ENCODE measurements at regions not wholly inside any gene's neighbourhood (a gene's known extent, or its start where the extent isn't known, plus 50 kb on each side); places are given as distances from the start of the nearest gene placed in this dataset.
A peak's percentile ranks its signal among the peaks of the same experiment; 100 is the strongest.

DNA sequence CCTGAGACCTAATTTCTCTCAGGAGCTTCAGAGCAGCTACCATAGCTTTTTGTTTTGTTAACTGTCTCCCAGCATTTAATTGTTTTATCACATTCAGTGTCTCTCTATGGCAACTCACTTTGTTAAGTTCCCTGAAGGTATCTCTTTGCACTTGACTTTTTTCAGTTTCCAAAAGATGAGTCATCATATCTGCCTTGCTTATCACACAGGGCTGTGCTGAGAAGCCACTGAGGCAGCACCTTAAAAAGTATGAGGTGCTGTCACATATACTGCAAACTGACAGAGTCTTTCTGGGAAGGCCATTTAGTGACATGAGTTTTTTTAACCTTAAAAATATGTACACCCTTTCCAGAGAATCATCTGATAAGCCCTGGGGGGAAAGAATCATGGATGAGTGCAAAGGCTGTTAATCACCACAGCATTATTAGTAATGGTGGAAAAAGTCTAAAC is 56.8 kb downstream of the PPP1R3C start:
- Histone ChIP-seq H3K27ac (no peak overlapping the region), H3K27me3 (no peaks in the 10 kb centered on the region), H3K9me3 (no peaks in the 10 kb centered on the region), H3K36me3 (no peaks in the 10 kb centered on the region), H3K4me1 (no peaks in the 10 kb centered on the region), H3K4me3 (no peak overlapping the region)
- ATAC-seq (ENCODE audit: low FRiP score in 2 of 2) (no peak), DNase-seq (no peak)
- TF ChIP-seq CTCF (IDR thresholded peaks at IDR 0.05) (no peak), EP300 (IDR thresholded peaks at IDR 0.05) (no peak), POLR2AphosphoS5 (IDR thresholded peaks at IDR 0.05) (no peak), POLR2A (IDR thresholded peaks at IDR 0.05) (no peak)

GRCh38 chr10:91575044-91575610 is 57.7 kb downstream of the PPP1R3C start:
- no peak overlapping the region for H3K4me3 ChIP-seq
- no peak for TF ChIP-seq EP300 (IDR thresholded peaks at IDR 0.05)
- peak in 1 of 2 donors; percentile 24 for TF ChIP-seq POLR2AphosphoS5 (IDR thresholded peaks at IDR 0.05)
- no peaks in the 10 kb centered on the region for H3K36me3 ChIP-seq
- WGBS, 2 donors: 51 to 66% methylated on average over 5 to 7 of the region's 7 CpGs
- ATAC-seq (ENCODE audit: low FRiP score in 2 of 2) (no peak), DNase-seq (no peak)
- no peaks in the 10 kb centered on the region for H3K9me3 ChIP-seq
- peak overlapping the region in 1 of 4 donors; percentile 19 for H3K27ac ChIP-seq
- H3K4me1 ChIP-seq: no peaks in the 10 kb centered on the region
- no peaks in the 10 kb centered on the region for H3K27me3 ChIP-seq

DNA sequence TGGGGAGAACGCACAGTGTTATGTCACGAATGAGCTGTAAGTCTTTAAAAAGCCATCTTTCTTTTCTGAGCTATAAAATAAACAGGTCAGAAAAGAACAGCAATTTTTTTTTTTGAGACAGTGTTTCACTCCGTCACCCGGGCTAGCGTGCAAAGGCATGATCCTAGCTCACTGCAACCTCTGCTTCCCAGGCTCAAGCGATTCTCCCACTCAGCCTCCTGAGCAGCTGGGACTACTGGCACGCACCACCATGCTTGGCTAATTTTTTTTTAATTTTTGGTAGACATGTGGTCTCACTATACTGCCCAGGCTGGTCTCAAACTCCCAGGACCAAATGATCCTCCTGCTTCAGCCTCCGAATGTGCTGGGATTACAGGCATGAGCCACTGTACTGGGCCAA is 58.6 kb downstream of the PPP1R3C start:
- Histone ChIP-seq H3K4me3 (no peak overlapping the region), H3K4me1 (no peaks in the 10 kb centered on the region), H3K9me3 (no peaks in the 10 kb centered on the region), H3K36me3 (no peaks in the 10 kb centered on the region), H3K27me3 (no peaks in the 10 kb centered on the region), H3K27ac (peak overlapping the region in 1 of 4 donors; percentile 19)
- ATAC-seq (ENCODE audit: low FRiP score in 2 of 2): no peak
- TF ChIP-seq CTCF (IDR thresholded peaks at IDR 0.05): no peak
- no peak for TF ChIP-seq POLR2A (IDR thresholded peaks at IDR 0.05)
- no peak for TF ChIP-seq EP300 (IDR thresholded peaks at IDR 0.05)
- TF ChIP-seq POLR2AphosphoS5 (IDR thresholded peaks at IDR 0.05): no peak
- WGBS, 2 donors: 81 to 92% methylated on average over 8 of the region's 8 CpGs
- no peak for DNase-seq

GRCh38 chr10:91573320-91573719 is 59.6 kb downstream of the PPP1R3C start:
- no peaks in the 10 kb centered on the region for H3K4me1 ChIP-seq

GRCh38 chr10:91571671-91572070 is 61.2 kb downstream of the PPP1R3C start:
- Histone ChIP-seq H3K4me3 (no peak overlapping the region), H3K9me3 (no peaks in the 10 kb centered on the region), H3K27me3 (no peaks in the 10 kb centered on the region), H3K36me3 (no peaks in the 10 kb centered on the region), H3K27ac (no peak overlapping the region), H3K4me1 (no peaks in the 10 kb centered on the region)
- ATAC-seq (ENCODE audit: low FRiP score in 2 of 2) (no peak), DNase-seq (no peak)
- TF ChIP-seq POLR2A (IDR thresholded peaks at IDR 0.05): no peak
- TF ChIP-seq CTCF (IDR thresholded peaks at IDR 0.05): no peak
- TF ChIP-seq POLR2AphosphoS5 (IDR thresholded peaks at IDR 0.05): no peak
- TF ChIP-seq EP300 (IDR thresholded peaks at IDR 0.05): no peak
- 40 to 53% methylated on average over 2 of the region's 2 CpGs for WGBS, 2 donors

More at GRCh38 chr10:91573320-91573719, 59.6 kb downstream of the PPP1R3C start:
- no peak for DNase-seq
- Histone ChIP-seq H3K27me3 (no peaks in the 10 kb centered on the region), H3K4me3 (no peak overlapping the region), H3K36me3 (no peaks in the 10 kb centered on the region), H3K27ac (no peak overlapping the region), H3K9me3 (no peaks in the 10 kb centered on the region)
- TF ChIP-seq POLR2AphosphoS5 (IDR thresholded peaks at IDR 0.05) (no peak), EP300 (IDR thresholded peaks at IDR 0.05) (no peak), POLR2A (IDR thresholded peaks at IDR 0.05) (no peak), CTCF (IDR thresholded peaks at IDR 0.05) (no peak)
- 98% methylated on average over 3 of the region's 3 CpGs for WGBS, 2 donors
- ATAC-seq (ENCODE audit: low FRiP score in 2 of 2): no peak

Data from upper lobe of left lung (tissue), 6 donors.